HG03432 (cell line): ENCODE measurements at regions not wholly inside any gene's neighbourhood (a gene's known extent, or its start where the extent isn't known, plus 50 kb on each side); places are given as distances from the start of the nearest gene placed in this dataset.
"Not testable (repeated sequence)": the region's sequence is repeated elsewhere in the genome, so short reads cannot be mapped to it uniquely, and the experiment has no call there.

Experiments
- ATAC-seq: cut with Tn5 transposase; IDR thresholded peaks from one replicate; pipeline ENCODE4 v1.9.1; 2021; ENCODE audit warnings: mild to moderate bottlenecking, moderate library complexity; ENCODE audit not compliant: unreplicated experiment

GRCh38 chr9:106775960-106776359 is 87.0 kb upstream of the ZNF462 start:
- no peak for ATAC-seq

DNA sequence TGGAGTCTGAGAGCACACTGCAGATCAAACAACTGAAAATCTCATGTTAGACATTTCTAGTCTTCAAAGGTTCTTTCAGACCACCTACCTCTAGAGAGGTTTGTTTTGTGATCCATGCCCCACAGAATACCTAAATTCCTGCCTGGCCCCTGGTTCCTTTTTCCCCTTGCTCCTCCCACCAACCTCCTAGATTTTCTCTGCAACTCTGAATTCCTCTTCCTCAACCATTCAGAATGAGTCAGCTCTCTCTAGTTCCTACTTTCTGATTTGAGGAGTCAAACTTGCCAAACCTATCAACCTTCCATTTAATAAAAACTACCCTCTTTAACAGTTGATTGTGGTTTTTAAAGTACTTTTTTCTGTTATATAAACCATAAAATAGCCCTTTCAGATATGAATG is 83.2 kb upstream of the ZNF462 start:
- no peak for ATAC-seq

- no peak for ATAC-seq
These were observed 79.8 kb upstream of the ZNF462 start for GRCh38 chr9:106783121-106783520.

DNA sequence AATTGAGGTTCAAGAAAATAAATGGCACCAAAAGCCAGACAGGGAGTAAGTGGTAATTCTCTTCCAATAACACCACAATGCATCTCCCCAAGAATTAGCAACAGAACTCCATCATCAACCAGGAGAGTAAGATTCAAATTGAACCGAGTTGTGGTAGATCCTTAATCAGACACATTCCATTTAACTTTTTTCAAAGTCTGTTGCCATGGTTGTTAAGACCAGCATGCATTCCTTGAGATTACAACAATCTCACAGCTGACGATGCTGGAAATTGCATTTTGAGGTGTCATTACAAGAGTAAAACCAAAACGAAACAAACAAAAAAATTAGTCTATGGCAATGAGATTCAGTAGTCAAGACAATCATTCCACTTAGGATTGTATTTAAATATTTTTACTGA is 78.9 kb upstream of the ZNF462 start:
- ATAC-seq = no peak

- ATAC-seq = no peak
These were observed 77.8 kb upstream of the ZNF462 start for GRCh38 chr9:106785200-106785599.

DNA sequence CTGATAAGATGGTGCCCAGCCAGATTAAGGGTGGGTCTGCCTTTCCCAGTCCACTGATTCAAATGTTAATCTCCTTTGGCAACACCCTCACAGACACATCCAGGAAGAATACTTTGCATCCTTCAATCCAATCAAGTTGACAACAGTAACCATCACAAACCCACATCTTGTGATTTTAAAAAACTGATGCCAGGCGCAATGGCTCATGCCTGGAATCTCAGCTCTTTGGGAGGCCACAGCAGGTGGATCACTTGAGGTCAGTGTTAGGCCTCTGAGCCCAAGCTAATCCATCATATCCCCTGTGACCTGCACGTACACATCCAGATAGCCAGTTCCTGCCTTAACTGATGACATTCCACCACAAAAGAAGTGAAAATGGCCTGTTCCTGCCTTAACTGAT is 74.9 kb upstream of the ZNF462 start:
- ATAC-seq = not testable (repeated sequence)

- no peak for ATAC-seq
These were observed 67.9 kb upstream of the ZNF462 start for GRCh38 chr9:106795031-106795430.

DNA sequence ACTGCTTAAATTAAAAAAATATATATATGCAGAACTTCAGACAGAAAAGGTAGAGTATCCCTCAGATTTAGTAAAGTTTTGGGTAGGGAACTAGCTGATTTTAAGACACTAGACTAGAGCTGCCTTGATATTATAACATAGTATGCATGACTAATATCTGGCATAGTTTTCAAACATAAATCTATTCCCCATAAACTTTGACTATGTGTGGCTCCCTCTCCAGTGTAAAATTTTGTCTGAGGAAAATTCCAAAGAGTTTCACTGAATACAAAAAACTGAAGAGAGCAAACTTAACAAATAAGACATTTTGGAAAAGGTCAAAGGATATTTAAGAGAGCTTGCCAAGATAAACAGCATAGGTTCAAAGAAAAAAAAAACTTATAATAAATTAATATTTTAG is 66.2 kb upstream of the ZNF462 start:
- ATAC-seq = no peak

DNA sequence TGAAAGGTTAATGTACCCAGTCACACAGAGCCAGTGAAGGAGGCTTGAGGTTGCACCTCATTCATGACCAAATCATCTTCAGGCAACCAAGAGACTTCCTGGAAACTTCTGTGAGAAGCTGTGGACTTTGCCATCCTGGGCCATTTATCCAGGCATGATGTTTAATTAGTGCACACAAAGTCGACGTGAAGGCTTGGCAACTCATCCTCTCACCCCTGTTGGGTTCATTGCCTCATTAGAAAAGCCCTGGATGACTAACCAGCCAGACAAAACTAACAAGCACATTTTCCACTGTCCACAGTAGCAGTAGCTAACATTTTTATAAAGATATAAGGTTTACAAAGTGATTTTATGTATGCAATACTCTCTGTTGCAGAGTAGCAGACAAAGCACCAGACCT is 65.7 kb upstream of the ZNF462 start:
- ATAC-seq = no peak

DNA sequence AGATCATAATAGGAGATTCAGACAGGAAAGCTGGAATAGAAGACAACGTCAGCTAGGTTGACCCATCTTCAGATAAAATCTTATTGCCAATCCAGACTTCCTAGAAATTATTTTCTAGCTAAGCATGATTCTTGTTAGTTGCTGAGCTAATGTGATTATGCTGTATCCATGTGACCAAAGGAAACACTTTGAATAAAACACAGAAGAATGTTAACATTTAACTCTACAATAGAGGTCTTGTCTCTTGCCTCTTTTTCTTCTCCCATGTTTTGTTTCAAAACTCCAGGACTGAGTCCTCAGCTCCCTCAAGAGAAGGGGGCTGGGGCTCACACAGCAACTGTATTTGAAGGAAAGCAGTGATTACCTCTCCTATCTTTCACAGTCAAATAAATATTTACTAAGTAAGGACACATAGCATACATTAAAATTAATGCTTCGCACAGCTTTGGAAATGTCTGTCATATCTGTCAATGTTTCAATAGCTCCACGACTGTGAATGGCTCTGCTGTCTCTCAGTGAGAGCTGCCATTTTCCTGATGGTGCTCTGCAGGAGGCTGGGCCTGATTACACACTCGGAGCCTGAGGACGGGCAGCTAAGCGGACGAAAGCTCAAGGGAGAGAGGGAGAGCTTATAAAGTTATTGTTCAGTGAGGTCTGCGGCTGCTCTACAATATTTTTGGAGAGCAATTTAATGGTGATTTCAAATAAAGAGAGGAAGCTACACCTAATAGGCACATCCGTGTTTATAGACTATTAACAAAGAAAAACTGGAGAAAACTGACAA is 64.8 kb upstream of the ZNF462 start:
- ATAC-seq = no peak

- ATAC-seq = no peak
These were observed 63.8 kb upstream of the ZNF462 start for GRCh38 chr9:106799152-106799551.

DNA sequence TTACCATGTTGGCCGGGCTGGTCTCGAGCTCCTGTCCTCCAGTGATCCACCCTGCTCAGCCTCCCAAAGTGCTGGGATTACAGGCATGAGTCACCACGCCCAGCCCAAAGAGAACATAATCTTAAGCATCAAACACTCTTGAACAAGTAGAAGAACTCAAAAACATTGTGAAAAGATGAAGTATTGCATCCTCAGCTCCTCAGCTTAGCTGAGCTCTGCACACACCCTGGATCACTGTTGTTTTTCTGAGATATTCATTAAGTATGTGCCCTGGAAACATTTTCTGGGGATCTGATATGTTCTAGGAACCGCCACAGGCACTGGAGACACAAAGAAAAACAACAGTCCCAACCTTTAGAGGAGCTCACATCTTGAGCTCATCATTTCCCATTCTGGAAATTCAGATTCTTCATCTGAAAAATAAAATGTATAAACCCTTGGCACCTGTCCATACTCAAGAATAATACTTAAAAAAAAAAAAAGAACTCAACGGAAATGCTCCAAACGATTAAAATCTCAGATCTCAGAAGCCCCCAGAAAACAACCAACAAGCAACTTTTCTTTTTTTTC is 62.2 kb upstream of the ZNF462 start:
- no peak for ATAC-seq

GRCh38 chr9:106801816-106802215 is 61.1 kb upstream of the ZNF462 start:
- no peak for ATAC-seq
